Gastrocnemius medialis (tissue), 4 donors: ENCODE measurements at regions not wholly inside any gene's neighbourhood (a gene's known extent, or its start where the extent isn't known, plus 50 kb on each side); places are given as distances from the start of the nearest gene placed in this dataset.

Experiments
- CTCF ChIP-seq, 5 experiments: fragments of 450-650 bp in 3 of 5; fragments of 200-600 bp in 2 of 5; sonication (generic) in 2 of 5; IDR thresholded peaks in 4 of 5; conservative IDR thresholded peaks in 1 of 5; 1 replicate in 4 of 5; 2 replicates in 1 of 5; pipeline ENCODE4 v1.5.1; 2016 to 2019; ENCODE audit warnings: antibody characterized with exemption in 5 of 5, mild to moderate bottlenecking in 3 of 5, moderate library complexity in 3 of 5
- POLR2A ChIP-seq, 2 donors: fragments of 450-650 bp; IDR thresholded peaks; one replicate each; pipeline ENCODE4 v1.6.1; 2017; ENCODE audit warnings: antibody characterized with exemption in 2 of 2, mild to moderate bottlenecking in 2 of 2, moderate library complexity in 2 of 2

GRCh38 chr12:24233519-24234246 is 284.2 kb upstream of the SOX5 start:
- TF ChIP-seq CTCF (IDR thresholded peaks at IDR 0.05 in 4 of 5, conservative IDR thresholded peaks at IDR 0.05 in 1 of 5) (no peak), POLR2A (IDR thresholded peaks at IDR 0.05) (no peak)
